HG02973 (cell line): ENCODE measurements at regions not wholly inside any gene's neighbourhood (a gene's known extent, or its start where the extent isn't known, plus 50 kb on each side); places are given as distances from the start of the nearest gene placed in this dataset.

Experiments used
- ATAC-seq: cut with Tn5 transposase; IDR thresholded peaks from one replicate; pipeline ENCODE4 v1.9.1; 2021; ENCODE audit warnings: moderate library complexity; ENCODE audit not compliant: unreplicated experiment

DNA sequence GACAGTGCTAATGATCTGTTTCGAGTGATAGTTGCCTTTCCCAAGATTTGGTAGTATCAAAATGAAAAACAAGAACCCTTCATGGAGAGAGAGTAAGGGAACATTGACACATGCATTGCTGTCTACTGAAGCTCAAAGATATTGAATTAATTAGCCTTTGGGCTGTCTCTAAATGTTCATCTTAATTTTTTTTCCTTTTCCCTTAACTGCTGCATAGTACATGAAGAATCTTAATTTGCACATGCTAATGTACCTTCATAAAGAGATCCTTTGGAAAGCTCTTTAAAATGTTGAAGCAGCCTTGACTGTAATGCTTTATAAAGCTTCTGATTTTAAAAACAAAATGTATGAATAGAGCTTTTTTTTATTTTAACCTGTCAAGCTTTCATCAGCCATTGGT, 452.2 kb downstream of the TUSC7 start:
- ATAC-seq = no peak

- ATAC-seq = no peak
These were observed 455.6 kb downstream of the TUSC7 start for GRCh38 chr3:117165176-117165575.

DNA sequence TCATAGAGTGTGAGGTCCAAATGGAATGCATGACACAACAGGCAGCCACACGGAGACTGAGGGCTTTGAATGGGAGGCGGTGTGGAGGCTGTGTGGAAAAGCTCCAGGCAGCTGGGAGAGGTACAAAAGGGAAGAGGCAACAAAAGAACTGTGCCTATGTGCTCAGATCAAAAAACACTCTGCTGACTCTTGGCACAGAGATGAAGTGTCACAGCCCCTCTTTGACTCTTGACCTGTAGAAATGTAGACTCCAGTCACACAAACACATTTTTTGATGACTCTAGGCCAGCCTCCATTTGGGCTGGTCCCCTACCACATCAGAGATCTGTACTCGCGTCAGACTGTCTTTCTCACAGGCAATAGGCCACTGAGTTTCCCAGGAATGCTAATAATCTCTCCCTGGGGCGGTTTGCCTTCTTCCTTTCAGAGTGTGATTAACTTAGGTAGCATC, 456.0 kb downstream of the TUSC7 start:
- ATAC-seq = no peak

DNA sequence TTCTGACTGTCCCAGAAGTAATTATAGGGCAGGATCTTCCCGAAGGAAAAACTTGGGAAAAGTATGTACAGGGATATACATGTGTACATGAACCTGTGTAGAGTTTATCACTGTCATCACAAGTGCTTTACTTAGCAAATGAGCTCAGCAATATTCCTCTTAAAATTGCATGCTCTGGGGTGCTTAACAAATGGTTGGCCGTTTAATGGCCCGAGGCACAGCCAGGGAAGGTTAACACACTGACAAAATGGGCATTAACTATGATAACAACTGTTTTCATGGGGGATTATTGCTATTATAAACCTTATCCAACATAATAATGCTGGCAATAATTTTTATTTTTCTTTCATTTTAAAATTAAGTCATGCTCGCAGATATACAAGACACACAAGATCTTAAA, 459.3 kb downstream of the TUSC7 start:
- ATAC-seq = no peak

GRCh38 chr3:117170094-117170493, 460.5 kb downstream of the TUSC7 start:
- no peak for ATAC-seq

- ATAC-seq = no peak
These were observed 461.5 kb downstream of the TUSC7 start for GRCh38 chr3:117171124-117171523.

GRCh38 chr3:117172426-117172825, 462.8 kb downstream of the TUSC7 start:
- ATAC-seq = no peak

DNA sequence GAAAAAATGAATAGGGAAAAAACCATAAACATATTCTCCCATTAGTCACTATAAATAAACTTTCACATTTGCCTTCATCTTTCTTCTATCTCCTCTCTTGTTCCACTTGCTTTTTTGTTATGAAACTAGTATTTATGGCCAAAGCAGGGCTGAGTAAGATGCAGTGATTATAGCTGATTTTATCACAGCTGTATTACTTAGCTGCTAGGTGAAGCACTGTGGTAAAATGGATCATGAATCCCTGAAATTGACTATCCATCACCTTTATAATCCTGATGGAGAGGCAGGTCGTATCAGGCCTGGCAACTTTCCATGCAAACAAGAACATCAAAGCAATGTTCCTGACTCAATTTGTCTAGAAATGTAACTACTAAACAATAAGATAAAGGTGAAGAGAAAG, 471.6 kb downstream of the TUSC7 start:
- no peak for ATAC-seq

- no peak for ATAC-seq
These were observed 475.0 kb downstream of the TUSC7 start for GRCh38 chr3:117184574-117184973.

DNA sequence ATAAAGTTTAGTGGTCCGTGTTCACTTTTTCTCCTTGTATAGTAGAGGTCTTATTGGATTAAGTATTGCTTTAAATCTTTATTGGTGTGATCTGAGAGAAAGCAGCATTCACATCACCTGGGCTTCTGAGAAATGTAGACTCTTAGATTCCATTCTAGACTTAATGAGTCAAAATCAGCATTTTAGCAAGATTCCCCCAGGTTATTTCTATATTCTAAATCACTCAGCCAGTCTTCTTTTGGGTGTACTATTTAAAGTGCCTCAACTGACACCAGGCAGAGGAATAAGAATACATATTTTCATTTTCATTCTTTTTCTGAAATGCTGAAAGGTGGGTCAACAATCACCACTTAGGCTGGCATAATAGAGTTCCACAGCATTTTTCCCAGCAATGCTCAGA, 481.7 kb downstream of the TUSC7 start:
- no peak for ATAC-seq

GRCh38 chr3:117192888-117193287, 483.3 kb downstream of the TUSC7 start:
- ATAC-seq = no peak

- ATAC-seq = no peak
These were observed 483.8 kb downstream of the TUSC7 start for GRCh38 chr3:117193390-117193789.

- ATAC-seq = no peak
These were observed 485.5 kb downstream of the TUSC7 start for GRCh38 chr3:117195034-117195433.

- no peak for ATAC-seq
These were observed 491.4 kb downstream of the TUSC7 start for GRCh38 chr3:117200962-117201361.

- ATAC-seq = no peak
These were observed 492.6 kb downstream of the TUSC7 start for GRCh38 chr3:117201901-117202774.

- no peak for ATAC-seq
These were observed 507.8 kb downstream of the TUSC7 start for GRCh38 chr3:117217355-117217754.

DNA sequence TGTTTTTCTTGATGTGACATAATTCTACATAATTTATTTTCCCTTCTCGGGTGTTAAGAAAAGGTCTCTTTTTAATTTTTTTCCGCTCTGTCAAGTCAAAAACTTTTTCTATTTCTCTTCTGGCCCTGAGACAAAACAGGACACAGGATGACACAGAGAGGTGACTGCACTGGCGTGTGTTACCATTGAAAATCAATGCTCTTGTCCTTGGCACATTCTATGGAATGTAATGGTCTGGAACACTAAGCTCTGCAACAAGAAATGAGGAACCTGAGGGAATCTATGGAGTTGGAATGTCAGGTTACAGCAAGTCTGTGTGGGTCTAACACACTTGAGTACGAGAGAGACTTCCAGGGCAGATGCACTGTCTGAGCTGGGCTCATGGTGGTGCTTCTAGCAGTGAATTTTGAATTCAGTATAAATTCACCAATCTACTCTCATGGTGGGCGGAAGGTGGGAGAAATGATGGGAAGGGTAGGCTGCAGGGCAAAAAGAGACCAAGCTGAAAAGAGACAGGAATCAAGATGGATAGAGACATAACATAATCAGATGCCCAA, 508.3 kb downstream of the TUSC7 start:
- no peak for ATAC-seq

- no peak for ATAC-seq
These were observed 509.1 kb downstream of the TUSC7 start for GRCh38 chr3:117218641-117219048.

- no peak for ATAC-seq
These were observed 509.7 kb downstream of the TUSC7 start for GRCh38 chr3:117219296-117219695.

DNA sequence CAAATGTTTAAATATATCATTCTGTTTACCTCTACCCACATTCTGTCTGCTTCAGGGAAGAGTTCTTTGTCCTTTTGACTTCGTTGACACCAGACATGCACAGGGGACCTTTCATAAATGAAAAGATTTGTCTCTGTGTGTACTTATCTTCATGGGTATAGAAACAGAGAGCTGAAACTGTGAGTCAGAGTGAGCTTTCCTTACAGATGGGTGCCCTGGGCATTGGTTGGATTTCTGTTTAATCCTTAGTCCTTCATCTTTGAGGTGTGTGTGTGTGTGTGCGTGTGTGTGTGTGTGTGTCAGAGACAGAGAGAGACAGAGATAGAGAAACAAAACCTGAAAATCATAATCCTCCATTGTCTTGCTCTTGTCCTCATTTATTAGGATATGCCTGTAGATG, 517.4 kb downstream of the TUSC7 start:
- ATAC-seq = no peak

GRCh38 chr3:117228466-117228865, 518.9 kb downstream of the TUSC7 start:
- ATAC-seq = no peak

DNA sequence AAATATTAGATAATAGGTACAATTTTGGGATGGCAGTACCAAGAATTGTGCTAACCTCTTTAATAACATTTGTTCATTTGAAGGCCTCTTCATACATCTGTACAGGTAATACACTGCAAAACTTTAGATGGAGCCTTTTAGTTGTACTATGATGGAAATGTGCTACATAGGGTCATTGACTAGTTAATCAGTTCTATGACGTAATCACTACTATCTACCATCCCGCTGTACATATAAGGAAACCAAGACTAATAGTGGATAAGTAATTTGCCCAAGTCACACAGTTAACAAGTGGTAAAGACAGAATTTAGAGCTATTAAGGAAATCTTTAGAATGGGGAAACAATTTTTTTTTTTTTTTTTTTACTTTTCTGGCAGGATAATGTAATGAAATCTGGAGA, 521.3 kb downstream of the TUSC7 start:
- no peak for ATAC-seq

DNA sequence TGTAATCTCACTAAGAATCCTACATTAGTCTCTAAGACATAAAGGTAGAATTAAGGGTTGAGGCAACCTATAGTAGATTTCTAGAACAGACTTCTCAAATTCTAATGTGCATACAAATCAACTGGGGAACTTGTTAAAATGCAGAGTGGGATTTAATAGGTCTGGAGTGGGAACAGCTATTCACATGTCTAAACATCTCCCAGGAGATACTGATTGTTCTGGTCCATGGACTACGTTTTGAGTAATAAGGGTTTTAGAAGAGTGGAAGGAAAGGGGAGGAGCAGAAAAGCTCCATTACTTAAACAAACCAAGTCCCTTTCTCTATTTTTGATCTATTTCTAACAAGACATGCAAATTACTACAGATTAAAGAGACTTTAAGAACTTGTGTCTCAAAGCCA, 524.8 kb downstream of the TUSC7 start:
- ATAC-seq = no peak
